ENCODE measurements at regions not wholly inside any gene's neighbourhood (a gene's known extent, or its start where the extent isn't known, plus 50 kb on each side); places are given as distances from the start of the nearest gene placed in this dataset.
"Not testable (repeated sequence)": the region's sequence is repeated elsewhere in the genome, so short reads cannot be mapped to it uniquely, and the experiment has no call there.

DNA sequence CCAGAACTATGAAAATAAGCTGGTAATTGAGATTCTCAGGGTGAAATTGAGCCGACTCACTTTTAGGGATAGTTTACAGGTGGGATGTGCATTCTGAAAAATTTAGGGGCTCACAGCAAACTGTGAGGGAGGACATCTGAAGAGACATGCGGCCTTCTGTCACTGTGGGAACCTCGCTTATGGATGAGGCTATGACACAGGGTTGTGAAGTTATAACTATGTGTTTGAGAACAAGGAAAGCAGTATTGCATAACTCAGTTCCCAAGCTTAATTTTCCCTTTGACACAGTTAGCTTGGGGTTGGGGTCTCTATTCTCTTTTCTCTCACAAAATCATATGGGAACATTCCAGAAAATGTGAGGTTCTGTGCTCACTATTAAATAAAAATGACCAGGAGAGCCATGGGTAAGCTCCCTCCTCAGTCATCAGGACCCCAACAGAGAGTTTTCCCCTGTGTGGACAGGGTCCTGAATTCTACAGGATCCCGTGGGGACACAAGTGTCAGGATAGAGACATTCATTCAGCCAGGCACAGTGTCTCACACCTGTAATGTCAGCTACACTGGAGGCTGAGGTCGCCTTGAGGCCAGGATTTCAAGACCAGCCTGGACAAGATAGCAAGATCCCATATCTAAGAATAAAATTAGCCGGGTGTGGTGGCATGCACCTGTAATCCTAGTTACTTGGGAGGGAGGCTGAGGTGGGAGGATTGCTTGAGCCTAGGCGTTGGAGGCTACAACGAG, 1507.7 kb upstream of the TPTE start:
- not testable (repeated sequence) for TF ChIP-seq ARNT (IDR thresholded peaks at IDR 0.05); NFRKB (IDR thresholded peaks at IDR 0.05); FOXA1 (IDR thresholded peaks at IDR 0.05); ZNF384 (IDR thresholded peaks at IDR 0.05); CTBP1 (IDR thresholded peaks at IDR 0.05; ENCODE audit: borderline replicate concordance); SP1 (IDR thresholded peaks at IDR 0.05)

Data from HEK293T (cell line).